Fibroblast of skin of right quadriceps (primary cell): ENCODE measurements at regions not wholly inside any gene's neighbourhood (a gene's known extent, or its start where the extent isn't known, plus 50 kb on each side); places are given as distances from the start of the nearest gene placed in this dataset.
"Not testable (repeated sequence)": the region's sequence is repeated elsewhere in the genome, so short reads cannot be mapped to it uniquely, and the experiment has no call there.

ENCODE experiments used
- DNase-seq: peaks from one replicate; pipeline ENCODE4 v3.0.0-alpha.2; 2013

GRCh38 chr2:106339609-106340008 is 128.6 kb downstream of the RGPD3 start:
- no peak for DNase-seq

DNA sequence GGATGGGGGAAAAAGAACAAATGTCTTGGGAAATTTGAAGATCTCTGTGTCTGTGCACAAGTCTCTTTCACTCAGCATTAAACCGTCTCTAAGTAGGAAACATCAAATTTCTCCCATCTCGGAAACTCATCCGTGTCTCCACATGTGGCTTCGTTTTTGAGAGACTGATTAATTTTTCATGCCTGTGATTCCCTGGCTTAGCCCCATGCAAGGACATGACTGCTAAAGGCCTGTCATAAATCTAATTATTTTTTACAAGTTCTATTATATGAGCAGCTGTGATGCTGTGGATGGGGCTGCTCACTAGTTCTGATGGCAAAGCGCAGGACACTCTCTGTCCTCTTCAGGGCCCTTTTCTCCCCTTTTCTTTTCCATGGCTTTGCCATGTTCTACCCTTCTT is 129.1 kb downstream of the RGPD3 start:
- DNase-seq, result no peak

DNA sequence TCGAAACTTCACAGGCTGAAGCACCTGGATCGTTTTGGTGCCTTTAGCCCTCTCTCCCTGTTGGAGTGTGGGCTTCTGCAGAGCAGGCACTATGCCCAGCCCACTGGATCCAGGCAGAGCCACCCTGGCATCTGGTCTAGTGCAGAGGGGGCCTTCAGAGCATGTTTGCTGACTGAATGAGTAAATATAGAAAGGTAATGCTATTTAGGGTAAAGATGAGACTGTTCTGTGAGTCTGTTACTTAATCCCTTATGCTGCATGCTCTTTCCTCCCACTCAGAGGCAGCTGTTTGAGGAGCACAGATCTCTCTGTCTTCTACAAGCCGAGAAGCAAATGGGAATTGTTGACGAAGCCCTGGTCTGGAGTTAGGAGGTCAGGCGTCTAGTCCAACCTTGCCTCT is 130.2 kb downstream of the RGPD3 start:
- DNase-seq, result no peak

DNA sequence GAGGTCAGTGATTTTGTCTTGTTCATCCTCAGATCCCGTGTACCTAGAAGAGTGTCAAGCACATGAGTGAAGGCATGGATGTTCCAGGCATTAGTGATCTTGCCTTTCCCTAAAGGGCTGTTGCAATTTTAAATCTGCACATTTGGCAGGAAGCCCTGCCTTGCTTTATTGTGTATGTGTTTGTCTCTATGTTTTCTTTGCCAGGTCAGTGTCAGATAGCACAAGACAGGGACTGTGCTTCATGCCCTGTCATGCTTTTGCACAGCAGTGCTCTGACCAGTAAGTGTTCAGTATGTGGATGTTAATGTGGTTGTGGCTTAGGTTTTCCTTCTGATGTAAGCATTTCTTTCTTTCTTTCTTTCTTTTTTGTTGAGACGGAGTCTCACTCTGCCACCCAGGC is 131.5 kb downstream of the RGPD3 start:
- DNase-seq, result no peak

DNA sequence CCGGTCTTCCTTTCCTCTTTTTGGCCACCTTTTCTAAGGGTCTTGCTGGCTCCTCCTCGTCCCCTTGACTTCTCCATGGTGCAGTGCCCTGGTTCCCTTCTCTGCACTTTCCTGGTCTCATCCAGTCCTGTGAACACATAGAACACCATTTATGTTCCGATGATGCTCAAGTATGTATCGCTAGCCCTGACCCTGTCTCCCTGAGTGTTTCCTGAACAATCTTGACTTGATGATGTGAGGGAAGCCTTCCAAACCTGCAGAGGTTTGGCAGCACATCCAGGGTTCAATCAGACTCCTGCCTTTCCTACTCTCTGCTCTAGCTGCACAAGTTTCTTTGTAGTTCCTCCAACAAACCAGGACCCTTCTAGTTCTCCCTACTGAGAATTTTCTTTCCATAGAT is 132.1 kb downstream of the RGPD3 start:
- no peak for DNase-seq

- DNase-seq, result no peak
Observed at GRCh38 chr2:106334802-106335201, 133.4 kb downstream of the RGPD3 start.

GRCh38 chr2:106333253-106333873 is 134.8 kb downstream of the RGPD3 start:
- not testable (repeated sequence) for DNase-seq

DNA sequence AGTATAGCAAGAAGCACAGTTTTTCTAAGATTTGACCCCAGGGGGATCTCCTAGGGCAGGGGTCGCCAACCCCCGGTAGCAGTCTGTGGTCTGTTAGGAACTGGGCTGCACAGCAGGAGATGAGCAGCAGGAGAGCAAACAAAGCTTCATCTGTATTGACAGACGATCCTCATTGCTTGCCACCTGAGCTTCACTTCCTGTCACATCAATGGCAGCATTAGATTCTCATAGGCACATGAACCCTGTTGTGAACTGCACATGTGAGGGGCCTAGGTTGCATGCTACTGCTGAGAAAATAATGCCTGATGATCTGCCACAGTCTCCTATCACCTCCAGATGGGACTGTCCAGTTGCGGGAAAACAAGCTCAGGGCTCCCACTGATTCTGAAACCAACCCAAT is 136.2 kb downstream of the RGPD3 start:
- DNase-seq, result no peak

DNA sequence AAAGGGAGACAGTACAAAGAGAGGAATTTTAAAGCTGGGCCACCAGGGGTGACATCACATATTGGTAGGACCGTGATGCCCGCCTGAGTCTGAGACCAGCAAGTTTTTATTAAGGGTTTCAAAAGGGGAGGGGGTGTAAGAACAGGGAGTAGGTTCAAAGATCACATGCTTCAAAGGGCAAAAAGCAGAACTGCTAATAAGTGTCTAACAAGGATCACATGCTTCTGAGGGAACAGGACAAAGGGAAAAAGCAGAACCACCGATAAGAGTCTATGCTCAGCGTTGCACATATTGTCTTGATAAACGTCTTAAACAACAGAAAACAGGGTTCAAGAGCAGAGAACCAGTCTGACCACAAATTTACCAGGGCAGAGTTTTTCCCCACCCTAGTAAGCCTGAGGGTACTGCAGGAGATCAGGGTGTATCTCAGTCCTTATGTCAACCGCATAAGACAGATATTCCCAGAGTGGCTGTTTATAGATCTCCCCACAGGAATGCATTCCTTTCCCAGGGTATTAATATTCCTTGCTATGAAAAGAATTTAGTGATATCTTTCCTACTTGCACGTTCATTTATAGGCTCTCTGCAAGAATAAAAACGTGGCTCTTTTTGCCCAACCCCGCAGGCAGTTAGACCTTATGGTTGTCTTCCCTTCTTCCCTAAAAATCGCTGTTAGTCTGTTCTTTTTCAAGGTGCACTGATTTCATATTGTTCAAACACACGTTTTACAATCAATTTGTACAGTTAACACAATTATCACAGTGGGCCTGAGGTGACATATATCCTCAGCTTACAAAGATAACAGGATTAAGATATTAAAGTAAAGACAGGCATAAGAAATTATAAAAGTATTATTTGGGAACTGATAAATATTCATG is 136.5 kb upstream of the UXS1 start:
- peak; percentile 70 for DNase-seq

GRCh38 chr2:106323337-106324013 is 129.4 kb upstream of the UXS1 start:
- no peak for DNase-seq

- DNase-seq, result no peak
Observed at GRCh38 chr2:106322281-106322680, 128.2 kb upstream of the UXS1 start.

GRCh38 chr2:106320439-106320838 is 126.3 kb upstream of the UXS1 start:
- not testable (repeated sequence) for DNase-seq

DNA sequence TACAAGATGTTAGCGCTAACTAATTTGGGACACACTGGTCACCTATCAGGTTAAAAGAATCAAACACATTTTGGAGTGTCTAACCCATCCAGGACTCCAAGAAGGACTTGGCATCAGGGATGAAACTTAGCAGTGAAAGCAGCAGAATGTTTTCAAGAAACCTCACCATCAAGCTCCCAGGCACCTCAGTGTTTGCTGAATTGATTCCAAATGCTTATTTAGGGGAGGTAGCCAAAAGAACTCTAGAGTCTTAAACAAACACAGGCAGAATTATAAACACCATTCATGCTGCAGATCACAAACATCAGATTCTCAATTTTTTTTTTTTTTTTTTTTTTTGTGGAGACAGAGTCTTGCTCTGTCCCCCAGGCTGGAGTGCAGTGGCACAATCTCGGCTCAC is 122.8 kb upstream of the UXS1 start:
- DNase-seq, result no peak

DNA sequence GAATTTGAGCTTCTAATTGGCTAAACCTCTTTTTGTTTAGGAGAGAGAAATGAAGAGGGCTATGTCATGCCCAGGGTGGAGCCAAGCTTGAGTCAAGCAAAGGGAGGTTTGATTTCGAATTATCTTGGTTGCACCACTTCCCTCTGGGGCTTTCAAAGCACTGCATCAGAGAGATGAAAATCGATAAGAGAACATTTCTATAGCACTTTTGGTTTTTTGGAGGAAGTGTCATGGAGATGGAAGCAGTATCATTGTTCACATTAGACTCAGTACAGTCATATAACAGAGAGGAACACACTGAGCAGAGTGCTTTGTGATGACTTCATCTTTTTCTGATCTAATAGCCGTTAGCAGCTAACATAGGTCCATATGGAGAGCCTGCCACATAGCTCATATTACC is 120.3 kb upstream of the UXS1 start:
- DNase-seq, result no peak

GRCh38 chr2:106311041-106311370 is 116.9 kb upstream of the UXS1 start:
- DNase-seq, result no peak

DNA sequence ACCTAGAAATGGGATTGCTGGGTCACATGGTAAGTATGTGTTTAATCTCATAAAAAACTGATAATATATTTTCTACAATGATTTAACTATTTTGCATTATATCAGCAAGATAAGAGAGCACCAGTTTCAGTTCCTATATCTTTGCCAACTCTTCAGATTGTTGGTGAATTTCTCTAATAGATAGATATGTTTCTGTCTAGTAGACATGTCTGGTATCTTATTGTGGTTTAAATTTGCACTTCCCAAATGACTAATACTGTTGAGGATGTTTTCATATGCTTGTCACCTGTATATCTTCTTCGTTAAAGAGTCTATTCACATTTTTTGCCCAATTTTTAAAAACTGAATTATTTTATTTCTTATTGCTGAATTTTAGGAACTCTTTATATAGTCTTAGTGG is 113.8 kb upstream of the UXS1 start:
- DNase-seq, result no peak

- DNase-seq, result no peak
Observed at GRCh38 chr2:106306387-106306786, 112.3 kb upstream of the UXS1 start.

DNA sequence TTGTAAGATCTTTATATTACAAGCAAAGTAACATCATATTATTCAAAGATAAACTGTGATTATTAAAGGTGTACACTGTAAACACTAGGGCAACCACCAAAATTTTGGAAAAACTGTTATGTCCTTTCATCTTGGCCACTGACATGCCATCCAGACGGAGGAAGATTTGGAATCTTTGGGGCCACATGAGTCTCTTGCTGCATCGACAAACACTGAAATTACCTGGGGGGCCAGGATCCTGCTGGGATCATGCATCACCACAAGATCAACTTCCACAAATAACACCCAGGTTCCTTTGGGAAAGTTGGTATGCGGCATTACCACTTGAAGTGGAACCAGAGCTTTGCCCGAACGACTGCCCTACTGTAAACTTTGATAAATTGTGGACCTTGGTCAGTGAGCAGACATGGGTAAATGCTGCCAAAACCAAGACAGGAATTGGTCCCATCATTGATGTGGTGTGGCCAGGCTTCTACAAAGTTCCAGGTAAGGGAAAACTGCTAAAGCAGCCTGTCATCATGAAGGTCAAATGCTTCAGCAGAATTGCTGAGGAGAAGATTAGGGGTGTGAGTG is 110.6 kb upstream of the UXS1 start:
- DNase-seq, result no peak

DNA sequence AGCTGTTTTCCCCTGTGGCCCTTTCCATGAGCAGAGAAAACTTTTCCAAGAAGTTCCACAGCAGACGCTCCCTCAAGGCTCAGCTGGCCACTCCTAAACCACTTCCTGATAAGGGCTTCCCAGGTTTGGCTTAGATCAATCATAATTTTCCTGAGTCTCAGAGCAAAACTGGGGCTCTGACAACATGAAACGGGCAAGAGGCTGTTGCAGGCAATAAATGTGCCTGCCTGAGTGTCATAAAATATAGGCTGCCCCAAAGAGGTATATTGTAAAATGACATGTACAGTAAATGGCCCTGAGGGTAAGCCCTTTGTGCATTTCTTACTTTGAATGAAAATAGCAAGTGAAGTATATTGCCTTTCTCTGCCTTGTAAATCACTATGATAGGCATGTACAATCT is 105.6 kb upstream of the UXS1 start:
- no peak for DNase-seq

DNA sequence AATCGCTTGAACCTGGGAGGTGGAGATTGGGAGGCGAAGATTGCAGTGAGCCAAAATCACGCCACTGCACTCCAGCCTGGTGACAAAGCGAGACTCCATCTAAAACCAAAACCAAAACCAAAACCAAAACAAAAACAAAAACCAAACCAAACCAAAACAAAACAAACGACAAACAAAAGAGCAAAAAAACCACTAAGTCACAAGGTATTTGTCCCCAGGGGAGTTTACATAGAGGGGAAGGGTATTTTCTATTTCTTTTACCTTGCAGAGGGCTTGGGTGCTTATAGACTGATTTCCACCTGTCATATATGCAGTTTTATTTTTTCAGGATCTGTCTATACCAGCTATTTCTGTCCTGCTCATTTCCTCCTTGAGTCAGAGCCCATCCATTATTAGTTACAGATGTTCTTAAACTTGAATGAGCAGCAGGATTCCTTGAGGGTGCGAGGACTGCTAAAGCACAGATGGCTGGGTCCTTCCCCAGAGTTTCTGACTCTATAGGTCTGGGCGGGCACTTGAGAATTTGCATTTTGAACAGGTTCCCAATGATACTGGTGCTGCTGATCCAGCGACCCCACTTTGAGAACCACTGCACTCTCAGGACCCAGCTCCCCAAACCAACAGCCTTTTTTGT is 102.2 kb upstream of the UXS1 start:
- DNase-seq, result peak; percentile 45

DNA sequence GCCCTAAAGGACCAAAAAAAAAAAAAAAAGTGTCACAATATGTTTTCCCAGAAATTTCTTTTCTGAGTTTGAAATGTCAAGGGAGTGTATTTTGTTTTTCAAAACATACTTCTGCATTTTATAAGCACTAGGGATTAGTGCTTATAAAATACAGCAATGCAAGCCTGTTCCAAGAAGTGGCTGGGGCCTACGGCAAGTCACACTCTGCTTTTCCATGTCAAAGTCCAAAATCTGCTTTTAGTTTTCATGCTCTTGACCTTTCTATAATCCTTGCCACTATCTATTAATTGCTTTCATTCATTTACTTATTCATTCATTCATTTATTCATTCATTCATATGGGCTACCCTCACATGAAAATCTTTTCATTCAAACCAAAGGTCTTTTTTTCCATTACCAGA is 100.1 kb upstream of the UXS1 start:
- DNase-seq, result no peak

- no peak for DNase-seq
Observed at GRCh38 chr2:106293271-106293783, 99.2 kb upstream of the UXS1 start.

DNA sequence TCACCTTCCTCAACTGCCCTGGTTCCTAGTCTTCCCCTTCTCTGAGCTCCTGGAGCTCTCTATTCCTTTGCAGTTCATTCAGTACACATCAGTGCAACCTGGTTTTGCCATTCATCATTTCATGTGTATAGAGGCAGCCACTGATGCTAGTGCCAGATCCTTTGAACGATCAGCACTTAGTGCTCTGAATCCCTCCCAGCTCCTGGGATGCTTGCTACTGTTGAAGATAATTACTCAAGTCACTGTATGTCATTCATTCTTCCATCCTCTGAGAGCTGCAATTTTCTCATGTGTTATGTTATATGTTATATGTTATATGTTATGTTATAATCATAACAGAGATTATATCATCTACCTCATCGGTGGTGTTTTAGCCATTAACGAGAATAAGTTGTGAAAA is 98.5 kb upstream of the UXS1 start:
- DNase-seq, result no peak
